ENCODE measurements at regions not wholly inside any gene's neighbourhood (a gene's known extent, or its start where the extent isn't known, plus 50 kb on each side); places are given as distances from the start of the nearest gene placed in this dataset.

GRCh38 chr6:130593200-130593599, 227.4 kb downstream of the TMEM200A start:
- Histone ChIP-seq H3K4me3 (ENCODE audit: low read depth in 1 of 3, low read length in 3 of 3) (no peak overlapping the region), H3K27me3 (ENCODE audit: control insufficient read depth in 4 of 4, insufficient read depth in 4 of 4, low read length in 3 of 4) (no peaks in the 10 kb centered on the region), H3K27ac (ENCODE audit: low read depth in 1 of 2, low read length in 2 of 2) (no peak overlapping the region), H3K4me1 (ENCODE audit: control insufficient read depth in 4 of 4, insufficient read depth in 4 of 4, low read length in 3 of 4) (no peaks in the 10 kb centered on the region), H3K9me3 (ENCODE audit: control insufficient read depth in 4 of 4, low read length in 3 of 4) (peaks cover 0 to 2% (median 0%) of the 10 kb centered on the region in 4 donors), H3K36me3 (ENCODE audit: control insufficient read depth in 4 of 4, insufficient read depth in 3 of 4, low read depth in 1 of 4, low read length in 3 of 4) (no peaks in the 10 kb centered on the region), H3K9ac (ENCODE audit: low read depth in 1 of 2, low read length in 2 of 2) (no peak overlapping the region)
- DNase-seq (ENCODE audit: low spot score): no peak
- WGBS: 86% methylated on average over 1 of the region's 1 CpG
- TF ChIP-seq RXRA (IDR thresholded peaks at IDR 0.05) (no peak), RAD21 (IDR thresholded peaks at IDR 0.05) (no peak)
- TF ChIP-seq, protein P1, sequence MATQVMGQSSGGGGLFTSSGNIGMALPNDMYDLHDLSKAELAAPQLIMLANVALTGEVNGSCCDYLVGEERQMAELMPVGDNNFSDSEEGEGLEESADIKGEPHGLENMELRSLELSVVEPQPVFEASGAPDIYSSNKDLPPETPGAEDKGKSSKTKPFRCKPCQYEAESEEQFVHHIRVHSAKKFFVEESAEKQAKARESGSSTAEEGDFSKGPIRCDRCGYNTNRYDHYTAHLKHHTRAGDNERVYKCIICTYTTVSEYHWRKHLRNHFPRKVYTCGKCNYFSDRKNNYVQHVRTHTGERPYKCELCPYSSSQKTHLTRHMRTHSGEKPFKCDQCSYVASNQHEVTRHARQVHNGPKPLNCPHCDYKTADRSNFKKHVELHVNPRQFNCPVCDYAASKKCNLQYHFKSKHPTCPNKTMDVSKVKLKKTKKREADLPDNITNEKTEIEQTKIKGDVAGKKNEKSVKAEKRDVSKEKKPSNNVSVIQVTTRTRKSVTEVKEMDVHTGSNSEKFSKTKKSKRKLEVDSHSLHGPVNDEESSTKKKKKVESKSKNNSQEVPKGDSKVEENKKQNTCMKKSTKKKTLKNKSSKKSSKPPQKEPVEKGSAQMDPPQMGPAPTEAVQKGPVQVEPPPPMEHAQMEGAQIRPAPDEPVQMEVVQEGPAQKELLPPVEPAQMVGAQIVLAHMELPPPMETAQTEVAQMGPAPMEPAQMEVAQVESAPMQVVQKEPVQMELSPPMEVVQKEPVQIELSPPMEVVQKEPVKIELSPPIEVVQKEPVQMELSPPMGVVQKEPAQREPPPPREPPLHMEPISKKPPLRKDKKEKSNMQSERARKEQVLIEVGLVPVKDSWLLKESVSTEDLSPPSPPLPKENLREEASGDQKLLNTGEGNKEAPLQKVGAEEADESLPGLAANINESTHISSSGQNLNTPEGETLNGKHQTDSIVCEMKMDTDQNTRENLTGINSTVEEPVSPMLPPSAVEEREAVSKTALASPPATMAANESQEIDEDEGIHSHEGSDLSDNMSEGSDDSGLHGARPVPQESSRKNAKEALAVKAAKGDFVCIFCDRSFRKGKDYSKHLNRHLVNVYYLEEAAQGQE (IDR thresholded peaks at IDR 0.05): no peak

DNA sequence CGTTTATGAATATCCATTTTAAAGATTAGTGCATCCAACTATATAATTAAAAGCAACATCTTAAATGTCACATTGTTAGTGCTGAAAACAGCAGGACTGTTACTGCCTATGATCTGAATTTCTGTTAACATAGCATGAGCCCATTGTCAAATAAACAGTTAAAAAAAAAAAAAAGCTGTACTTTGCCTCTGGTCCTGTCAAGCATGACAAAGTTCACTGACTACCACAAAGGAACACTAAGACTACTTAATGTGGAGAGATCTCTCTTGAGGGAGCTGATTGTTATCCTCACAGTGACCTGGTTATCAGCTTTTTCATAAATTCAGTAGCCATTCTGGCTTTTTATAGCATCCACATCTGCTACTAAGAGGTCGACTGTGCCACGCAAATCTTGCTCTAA, 228.1 kb downstream of the TMEM200A start:
- no peak overlapping the region for H3K4me3 ChIP-seq (ENCODE audit: low read depth in 1 of 3, low read length in 3 of 3)
- H3K4me1 ChIP-seq (ENCODE audit: control insufficient read depth in 4 of 4, insufficient read depth in 4 of 4, low read length in 3 of 4): no peaks in the 10 kb centered on the region
- no peak overlapping the region for H3K27ac ChIP-seq (ENCODE audit: low read depth in 1 of 2, low read length in 2 of 2)
- H3K9ac ChIP-seq (ENCODE audit: low read depth in 1 of 2, low read length in 2 of 2): no peak overlapping the region
- H3K36me3 ChIP-seq (ENCODE audit: control insufficient read depth in 4 of 4, insufficient read depth in 3 of 4, low read depth in 1 of 4, low read length in 3 of 4): no peaks in the 10 kb centered on the region
- TF ChIP-seq FOXA1 (IDR thresholded peaks at IDR 0.05) (no peak), FOXA2 (IDR thresholded peaks at IDR 0.05) (no peak), RXRA (IDR thresholded peaks at IDR 0.05) (no peak), YY1 (IDR thresholded peaks at IDR 0.05) (no peak)
- 85% methylated on average over 3 of the region's 3 CpGs for WGBS
- H3K27me3 ChIP-seq (ENCODE audit: control insufficient read depth in 4 of 4, insufficient read depth in 4 of 4, low read length in 3 of 4): no peaks in the 10 kb centered on the region
- DNase-seq (ENCODE audit: low spot score): no peak
- H3K9me3 ChIP-seq (ENCODE audit: control insufficient read depth in 4 of 4, low read length in 3 of 4): peaks cover 0 to 2% (median 0%) of the 10 kb centered on the region in 4 donors

DNA sequence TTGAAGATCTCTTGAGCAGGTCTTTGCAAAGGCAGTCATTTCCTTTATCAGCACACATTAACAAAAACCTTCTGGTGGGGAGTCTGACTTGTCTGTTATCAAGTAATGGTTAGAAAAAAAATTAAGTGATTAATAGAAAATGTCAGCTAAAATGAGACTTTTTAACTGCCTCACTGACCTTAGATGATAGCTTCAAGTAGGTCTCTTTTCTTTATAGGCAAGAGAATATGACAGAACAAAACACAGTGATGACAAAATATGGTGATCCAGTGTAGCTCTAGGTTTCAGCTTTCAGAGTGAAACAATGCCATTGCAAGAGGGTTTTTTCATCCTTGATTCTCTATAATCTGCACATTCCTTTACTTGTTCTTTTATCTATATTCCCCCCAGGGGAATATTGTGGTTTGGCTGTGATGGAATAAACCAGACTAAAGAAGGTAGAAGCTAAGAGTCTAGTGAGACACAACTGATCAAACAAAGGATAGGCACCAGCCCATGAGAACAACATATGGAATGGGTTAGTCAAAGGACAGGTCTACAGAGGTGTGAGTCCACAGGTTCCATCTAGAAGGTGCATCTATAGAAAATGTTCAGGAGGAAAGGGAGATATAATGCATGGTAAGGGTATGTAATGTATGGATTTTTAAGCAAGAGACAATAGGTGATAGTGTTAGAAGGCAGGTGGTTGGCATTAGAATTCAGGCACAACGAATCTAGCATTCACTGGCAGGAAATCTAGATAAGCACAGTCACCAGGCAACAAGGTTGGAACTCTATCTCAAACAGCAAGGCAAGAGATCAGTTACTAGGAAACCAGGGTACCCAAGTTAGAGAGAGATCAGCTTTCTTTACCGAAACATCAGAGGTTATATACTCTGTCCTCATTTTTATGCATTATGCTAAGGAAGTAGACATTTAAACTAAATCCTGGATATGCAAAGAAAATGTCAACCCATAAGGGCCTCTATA, 228.9 kb upstream of the SMLR1 start:
- 76% methylated on average over 2 of the region's 2 CpGs for WGBS
- H3K27me3 ChIP-seq (ENCODE audit: control insufficient read depth in 4 of 4, insufficient read depth in 4 of 4, low read length in 3 of 4): no peaks in the 10 kb centered on the region
- DNase-seq (ENCODE audit: low spot score): no peak
- H3K4me3 ChIP-seq (ENCODE audit: low read depth in 1 of 3, low read length in 3 of 3): no peak overlapping the region
- no peak overlapping the region for H3K27ac ChIP-seq (ENCODE audit: low read depth in 1 of 2, low read length in 2 of 2)
- no peaks in the 10 kb centered on the region for H3K4me1 ChIP-seq (ENCODE audit: control insufficient read depth in 4 of 4, insufficient read depth in 4 of 4, low read length in 3 of 4)
- TF ChIP-seq EGR1 (IDR thresholded peaks at IDR 0.05; ENCODE audit: low read depth in 2 of 2) (no peak), HNF4G (IDR thresholded peaks at IDR 0.05) (no peak), RXRA (IDR thresholded peaks at IDR 0.05) (no peak), GABPA (IDR thresholded peaks at IDR 0.05 in 1 of 2, conservative IDR thresholded peaks at IDR 0.05 in 1 of 2) (no peak), RAD21 (IDR thresholded peaks at IDR 0.05) (no peak), HNF4A (conservative IDR thresholded peaks at IDR 0.05) (no peak), NR2F2 (IDR thresholded peaks at IDR 0.05) (no peak), JUND (IDR thresholded peaks at IDR 0.05) (no peak)
- TF ChIP-seq, protein P1 (IDR thresholded peaks at IDR 0.05): no peak
- TF ChIP-seq, protein P2, sequence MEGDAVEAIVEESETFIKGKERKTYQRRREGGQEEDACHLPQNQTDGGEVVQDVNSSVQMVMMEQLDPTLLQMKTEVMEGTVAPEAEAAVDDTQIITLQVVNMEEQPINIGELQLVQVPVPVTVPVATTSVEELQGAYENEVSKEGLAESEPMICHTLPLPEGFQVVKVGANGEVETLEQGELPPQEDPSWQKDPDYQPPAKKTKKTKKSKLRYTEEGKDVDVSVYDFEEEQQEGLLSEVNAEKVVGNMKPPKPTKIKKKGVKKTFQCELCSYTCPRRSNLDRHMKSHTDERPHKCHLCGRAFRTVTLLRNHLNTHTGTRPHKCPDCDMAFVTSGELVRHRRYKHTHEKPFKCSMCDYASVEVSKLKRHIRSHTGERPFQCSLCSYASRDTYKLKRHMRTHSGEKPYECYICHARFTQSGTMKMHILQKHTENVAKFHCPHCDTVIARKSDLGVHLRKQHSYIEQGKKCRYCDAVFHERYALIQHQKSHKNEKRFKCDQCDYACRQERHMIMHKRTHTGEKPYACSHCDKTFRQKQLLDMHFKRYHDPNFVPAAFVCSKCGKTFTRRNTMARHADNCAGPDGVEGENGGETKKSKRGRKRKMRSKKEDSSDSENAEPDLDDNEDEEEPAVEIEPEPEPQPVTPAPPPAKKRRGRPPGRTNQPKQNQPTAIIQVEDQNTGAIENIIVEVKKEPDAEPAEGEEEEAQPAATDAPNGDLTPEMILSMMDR (IDR thresholded peaks at IDR 0.05; ENCODE audit: low read depth, low read length, missing input control): no peak
- TF ChIP-seq, protein P3, sequence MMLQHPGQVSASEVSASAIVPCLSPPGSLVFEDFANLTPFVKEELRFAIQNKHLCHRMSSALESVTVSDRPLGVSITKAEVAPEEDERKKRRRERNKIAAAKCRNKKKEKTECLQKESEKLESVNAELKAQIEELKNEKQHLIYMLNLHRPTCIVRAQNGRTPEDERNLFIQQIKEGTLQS (IDR thresholded peaks at IDR 0.05): no peak
- TF ChIP-seq, protein P4, sequence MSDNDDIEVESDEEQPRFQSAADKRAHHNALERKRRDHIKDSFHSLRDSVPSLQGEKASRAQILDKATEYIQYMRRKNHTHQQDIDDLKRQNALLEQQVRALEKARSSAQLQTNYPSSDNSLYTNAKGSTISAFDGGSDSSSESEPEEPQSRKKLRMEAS (IDR thresholded peaks at IDR 0.05): no peak
- H3K9me3 ChIP-seq (ENCODE audit: control insufficient read depth in 4 of 4, low read length in 3 of 4): no peaks in the 10 kb centered on the region
- H3K36me3 ChIP-seq (ENCODE audit: control insufficient read depth in 4 of 4, insufficient read depth in 3 of 4, low read depth in 1 of 4, low read length in 3 of 4): no peaks in the 10 kb centered on the region
- no peak overlapping the region for H3K9ac ChIP-seq (ENCODE audit: low read depth in 1 of 2, low read length in 2 of 2)
